ENCODE measurements at regions not wholly inside any gene's neighbourhood (a gene's known extent, or its start where the extent isn't known, plus 50 kb on each side); places are given as distances from the start of the nearest gene placed in this dataset.

DNA sequence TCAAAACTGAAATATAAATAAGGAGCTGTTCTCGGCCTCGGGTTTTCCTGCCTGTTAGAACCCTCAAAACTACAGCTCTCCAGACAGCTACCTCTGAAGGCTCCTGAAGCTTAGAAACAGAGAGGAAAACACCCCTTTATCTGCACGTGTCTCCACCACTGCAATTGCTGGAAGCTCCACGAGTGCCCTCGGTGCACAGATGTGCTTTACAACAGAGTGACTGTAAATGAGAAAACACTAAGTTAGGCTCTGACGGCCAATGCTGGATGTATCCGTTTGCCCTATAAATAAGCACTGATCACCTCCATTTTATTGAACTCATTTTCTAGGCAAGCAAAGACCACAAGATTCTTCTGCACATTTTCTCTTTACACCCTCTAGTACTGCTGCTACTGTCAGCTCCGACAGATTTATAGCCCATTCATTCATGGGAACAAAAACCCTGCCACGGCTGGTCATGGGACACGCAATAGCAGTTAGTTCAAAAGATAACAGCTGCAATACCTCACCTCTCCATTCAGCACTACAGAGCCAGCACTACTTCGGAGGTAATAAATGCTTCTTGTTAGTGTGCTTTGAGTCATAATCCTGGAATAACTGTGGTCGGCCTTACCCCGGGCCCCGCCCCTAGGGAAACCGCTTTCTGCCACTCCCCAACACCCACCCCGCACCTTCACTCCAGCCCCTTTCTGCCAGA, 241.1 kb upstream of the ZNF507 start:
- TF ChIP-seq, protein P1, sequence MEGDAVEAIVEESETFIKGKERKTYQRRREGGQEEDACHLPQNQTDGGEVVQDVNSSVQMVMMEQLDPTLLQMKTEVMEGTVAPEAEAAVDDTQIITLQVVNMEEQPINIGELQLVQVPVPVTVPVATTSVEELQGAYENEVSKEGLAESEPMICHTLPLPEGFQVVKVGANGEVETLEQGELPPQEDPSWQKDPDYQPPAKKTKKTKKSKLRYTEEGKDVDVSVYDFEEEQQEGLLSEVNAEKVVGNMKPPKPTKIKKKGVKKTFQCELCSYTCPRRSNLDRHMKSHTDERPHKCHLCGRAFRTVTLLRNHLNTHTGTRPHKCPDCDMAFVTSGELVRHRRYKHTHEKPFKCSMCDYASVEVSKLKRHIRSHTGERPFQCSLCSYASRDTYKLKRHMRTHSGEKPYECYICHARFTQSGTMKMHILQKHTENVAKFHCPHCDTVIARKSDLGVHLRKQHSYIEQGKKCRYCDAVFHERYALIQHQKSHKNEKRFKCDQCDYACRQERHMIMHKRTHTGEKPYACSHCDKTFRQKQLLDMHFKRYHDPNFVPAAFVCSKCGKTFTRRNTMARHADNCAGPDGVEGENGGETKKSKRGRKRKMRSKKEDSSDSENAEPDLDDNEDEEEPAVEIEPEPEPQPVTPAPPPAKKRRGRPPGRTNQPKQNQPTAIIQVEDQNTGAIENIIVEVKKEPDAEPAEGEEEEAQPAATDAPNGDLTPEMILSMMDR (optimal IDR thresholded peaks at IDR 0.05 in 1 of 3, IDR thresholded peaks at IDR 0.05 in 1 of 3, conservative IDR thresholded peaks at IDR 0.05 in 1 of 3; ENCODE audit: extremely low read depth in 1 of 3, insufficient read depth in 2 of 3, low read length in 3 of 3), result peak in 1 of 3 experiments; percentile 28
- TF ChIP-seq EZH2 (IDR thresholded peaks at IDR 0.05; ENCODE audit: low read length), result no peak

All from keratinocyte (primary cell).